ENCODE measurements at regions not wholly inside any gene's neighbourhood (a gene's known extent, or its start where the extent isn't known, plus 50 kb on each side); places are given as distances from the start of the nearest gene placed in this dataset.

DNA sequence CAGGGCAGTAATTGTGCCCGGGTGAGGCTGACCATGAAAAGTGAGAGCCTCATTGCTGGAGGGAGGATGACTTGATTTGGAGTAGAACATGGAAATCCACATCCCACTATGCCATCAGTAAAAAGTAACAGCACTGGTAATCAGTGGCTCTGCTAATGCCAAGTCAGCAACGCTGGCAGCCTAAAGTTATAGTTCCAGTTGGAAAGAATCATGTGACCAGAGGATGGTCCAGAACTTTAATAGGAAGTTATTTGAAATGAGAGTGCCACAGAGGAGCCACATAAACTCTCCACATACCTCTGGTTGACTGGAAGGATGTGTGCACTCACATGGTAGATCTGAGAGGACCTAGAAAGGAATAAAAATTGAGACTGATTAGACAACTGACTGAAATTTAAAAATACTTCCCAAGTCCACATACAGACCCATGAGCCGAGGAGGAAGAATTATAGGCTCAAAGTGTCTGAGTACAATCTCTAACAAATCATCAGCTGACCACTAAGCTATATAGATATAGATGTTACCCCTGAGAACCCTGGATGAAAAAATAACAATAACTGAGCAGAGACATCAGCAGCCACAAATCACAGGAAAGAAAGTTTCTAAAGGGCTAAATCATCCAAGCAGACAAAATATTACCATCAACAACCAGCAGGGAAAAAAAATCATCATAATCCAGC, 346.8 kb downstream of the STK39 start:
- Histone ChIP-seq H3K36me3 (ENCODE audit: control insufficient read depth, insufficient read depth, low read length) (no peaks in the 10 kb centered on the region), H3K9ac (ENCODE audit: low read depth, low read length) (no peak overlapping the region), H3K27ac (ENCODE audit: low read depth, low read length) (no peak overlapping the region), H3K27me3 (ENCODE audit: control insufficient read depth, insufficient read depth, low read length) (no peaks in the 10 kb centered on the region), H3K9me3 (ENCODE audit: control insufficient read depth, insufficient read depth, low read length) (0 out of 2 replicates have a peak, but pooled peaks cover under 1% of the 10 kb centered on the region), H3K4me1 (ENCODE audit: control insufficient read depth, insufficient read depth, low read length) (no peaks in the 10 kb centered on the region), H3K4me3 (ENCODE audit: low read depth, low read length) (no peak overlapping the region)

GRCh38 chr2:167898340-167898739, 349.1 kb downstream of the STK39 start:
- H3K4me1 ChIP-seq (ENCODE audit: control insufficient read depth, insufficient read depth, low read length), result no peaks in the 10 kb centered on the region
- H3K4me3 ChIP-seq (ENCODE audit: low read depth, low read length), result no peak overlapping the region
- no peak overlapping the region for H3K9ac ChIP-seq (ENCODE audit: low read depth, low read length)
- H3K9me3 ChIP-seq (ENCODE audit: control insufficient read depth, insufficient read depth, low read length), result peaks cover 8% of the 10 kb centered on the region; the same call in 1 of the 2 replicates
- H3K36me3 ChIP-seq (ENCODE audit: control insufficient read depth, insufficient read depth, low read length), result no peaks in the 10 kb centered on the region
- no peaks in the 10 kb centered on the region for H3K27me3 ChIP-seq (ENCODE audit: control insufficient read depth, insufficient read depth, low read length)
- no peak overlapping the region for H3K27ac ChIP-seq (ENCODE audit: low read depth, low read length)

GRCh38 chr2:167891841-167892240, 355.6 kb downstream of the STK39 start:
- Histone ChIP-seq H3K9ac (ENCODE audit: low read depth, low read length) (no peak overlapping the region), H3K27ac (ENCODE audit: low read depth, low read length) (no peak overlapping the region), H3K27me3 (ENCODE audit: control insufficient read depth, insufficient read depth, low read length) (no peaks in the 10 kb centered on the region), H3K9me3 (ENCODE audit: control insufficient read depth, insufficient read depth, low read length) (peaks cover 8% of the 10 kb centered on the region; the same call in 1 of the 2 replicates), H3K36me3 (ENCODE audit: control insufficient read depth, insufficient read depth, low read length) (no peaks in the 10 kb centered on the region), H3K4me3 (ENCODE audit: low read depth, low read length) (no peak overlapping the region), H3K4me1 (ENCODE audit: control insufficient read depth, insufficient read depth, low read length) (no peaks in the 10 kb centered on the region)

GRCh38 chr2:167890739-167891138, 356.7 kb downstream of the STK39 start:
- Histone ChIP-seq H3K27ac (ENCODE audit: low read depth, low read length) (no peak overlapping the region), H3K4me3 (ENCODE audit: low read depth, low read length) (no peak overlapping the region), H3K36me3 (ENCODE audit: control insufficient read depth, insufficient read depth, low read length) (no peaks in the 10 kb centered on the region), H3K4me1 (ENCODE audit: control insufficient read depth, insufficient read depth, low read length) (no peaks in the 10 kb centered on the region), H3K27me3 (ENCODE audit: control insufficient read depth, insufficient read depth, low read length) (no peaks in the 10 kb centered on the region), H3K9me3 (ENCODE audit: control insufficient read depth, insufficient read depth, low read length) (peaks cover 8% of the 10 kb centered on the region; the same call in 1 of the 2 replicates), H3K9ac (ENCODE audit: low read depth, low read length) (no peak overlapping the region)

GRCh38 chr2:167880415-167880814, 367.0 kb downstream of the STK39 start:
- no peak overlapping the region for H3K9ac ChIP-seq (ENCODE audit: low read depth, low read length)
- no peak overlapping the region for H3K4me3 ChIP-seq (ENCODE audit: low read depth, low read length)
- no peak overlapping the region for H3K27ac ChIP-seq (ENCODE audit: low read depth, low read length)
- peaks cover 11% of the 10 kb centered on the region for H3K4me1 ChIP-seq (ENCODE audit: control insufficient read depth, insufficient read depth, low read length)
- H3K27me3 ChIP-seq (ENCODE audit: control insufficient read depth, insufficient read depth, low read length), result no peaks in the 10 kb centered on the region
- H3K36me3 ChIP-seq (ENCODE audit: control insufficient read depth, insufficient read depth, low read length), result no peaks in the 10 kb centered on the region
- H3K9me3 ChIP-seq (ENCODE audit: control insufficient read depth, insufficient read depth, low read length), result no peaks in the 10 kb centered on the region

DNA sequence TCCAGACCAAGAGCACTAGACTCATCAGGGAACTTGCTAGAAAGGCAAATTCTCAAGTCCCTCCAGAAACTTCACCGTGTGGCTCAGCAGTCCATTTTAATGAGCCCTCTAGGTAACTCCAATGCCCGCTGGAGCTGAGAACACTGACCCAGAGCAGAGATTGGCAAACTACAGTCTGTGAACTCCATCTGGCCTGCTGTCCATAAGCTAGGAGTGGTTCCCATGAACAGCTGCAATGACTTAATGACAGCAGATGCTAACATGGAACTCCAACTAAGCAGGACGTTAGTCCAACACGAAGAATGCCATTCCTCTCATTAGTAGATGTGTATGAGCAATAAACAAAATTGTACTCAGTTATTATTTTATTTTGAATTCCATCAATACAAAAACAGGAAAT, 371.9 kb downstream of the STK39 start:
- H3K27me3 ChIP-seq (ENCODE audit: control insufficient read depth, insufficient read depth, low read length), result no peaks in the 10 kb centered on the region
- peaks cover 11% of the 10 kb centered on the region for H3K4me1 ChIP-seq (ENCODE audit: control insufficient read depth, insufficient read depth, low read length)
- H3K4me3 ChIP-seq (ENCODE audit: low read depth, low read length), result no peak overlapping the region
- no peak overlapping the region for H3K9ac ChIP-seq (ENCODE audit: low read depth, low read length)
- H3K27ac ChIP-seq (ENCODE audit: low read depth, low read length), result no peak overlapping the region
- no peaks in the 10 kb centered on the region for H3K9me3 ChIP-seq (ENCODE audit: control insufficient read depth, insufficient read depth, low read length)
- 0 out of 2 replicates have a peak, but pooled peaks cover 10% of the 10 kb centered on the region for H3K36me3 ChIP-seq (ENCODE audit: control insufficient read depth, insufficient read depth, low read length)

- no peak overlapping the region for H3K9ac ChIP-seq (ENCODE audit: low read depth, low read length)
- peaks cover 16% of the 10 kb centered on the region for H3K36me3 ChIP-seq (ENCODE audit: control insufficient read depth, insufficient read depth, low read length)
- no peak overlapping the region for H3K27ac ChIP-seq (ENCODE audit: low read depth, low read length)
- no peaks in the 10 kb centered on the region for H3K9me3 ChIP-seq (ENCODE audit: control insufficient read depth, insufficient read depth, low read length)
- peaks cover 11% of the 10 kb centered on the region for H3K4me1 ChIP-seq (ENCODE audit: control insufficient read depth, insufficient read depth, low read length)
- no peak overlapping the region for H3K4me3 ChIP-seq (ENCODE audit: low read depth, low read length)
- H3K27me3 ChIP-seq (ENCODE audit: control insufficient read depth, insufficient read depth, low read length), result no peaks in the 10 kb centered on the region
Observed at GRCh38 chr2:167874812-167875211, 372.6 kb downstream of the STK39 start.

- no peaks in the 10 kb centered on the region for H3K9me3 ChIP-seq (ENCODE audit: control insufficient read depth, insufficient read depth, low read length)
Observed at GRCh38 chr2:167871286-167871685, 376.1 kb downstream of the STK39 start.

GRCh38 chr2:167869200-167869599, 378.2 kb downstream of the STK39 start:
- Histone ChIP-seq H3K4me1 (ENCODE audit: control insufficient read depth, insufficient read depth, low read length) (no peaks in the 10 kb centered on the region), H3K27me3 (ENCODE audit: control insufficient read depth, insufficient read depth, low read length) (no peaks in the 10 kb centered on the region), H3K36me3 (ENCODE audit: control insufficient read depth, insufficient read depth, low read length) (peaks cover 30% of the 10 kb centered on the region), H3K9me3 (ENCODE audit: control insufficient read depth, insufficient read depth, low read length) (no peaks in the 10 kb centered on the region), H3K9ac (ENCODE audit: low read depth, low read length) (no peak overlapping the region), H3K4me3 (ENCODE audit: low read depth, low read length) (no peak overlapping the region), H3K27ac (ENCODE audit: low read depth, low read length) (no peak overlapping the region)

More at GRCh38 chr2:167871286-167871685, 376.1 kb downstream of the STK39 start:
- no peaks in the 10 kb centered on the region for H3K4me1 ChIP-seq (ENCODE audit: control insufficient read depth, insufficient read depth, low read length)
- H3K9ac ChIP-seq (ENCODE audit: low read depth, low read length), result no peak overlapping the region
- no peak overlapping the region for H3K4me3 ChIP-seq (ENCODE audit: low read depth, low read length)
- H3K27me3 ChIP-seq (ENCODE audit: control insufficient read depth, insufficient read depth, low read length), result no peaks in the 10 kb centered on the region
- H3K27ac ChIP-seq (ENCODE audit: low read depth, low read length), result no peak overlapping the region
- peaks cover 30% of the 10 kb centered on the region for H3K36me3 ChIP-seq (ENCODE audit: control insufficient read depth, insufficient read depth, low read length)

- no peak overlapping the region for H3K9ac ChIP-seq (ENCODE audit: low read depth, low read length)
- peaks cover 42% of the 10 kb centered on the region for H3K4me1 ChIP-seq (ENCODE audit: control insufficient read depth, insufficient read depth, low read length)
- no peak overlapping the region for H3K4me3 ChIP-seq (ENCODE audit: low read depth, low read length)
- peaks cover 15% of the 10 kb centered on the region; the same call in 1 of the 2 replicates for H3K36me3 ChIP-seq (ENCODE audit: control insufficient read depth, insufficient read depth, low read length)
- no peak overlapping the region for H3K27ac ChIP-seq (ENCODE audit: low read depth, low read length)
- H3K9me3 ChIP-seq (ENCODE audit: control insufficient read depth, insufficient read depth, low read length), result peaks cover 16% of the 10 kb centered on the region
- H3K27me3 ChIP-seq (ENCODE audit: control insufficient read depth, insufficient read depth, low read length), result no peaks in the 10 kb centered on the region
Observed at GRCh38 chr2:167863377-167863776, 384.0 kb downstream of the STK39 start.

GRCh38 chr2:167862782-167863181, 384.6 kb downstream of the STK39 start:
- no peak overlapping the region for H3K9ac ChIP-seq (ENCODE audit: low read depth, low read length)
- no peak overlapping the region; the same call in 1 of the 2 replicates for H3K4me3 ChIP-seq (ENCODE audit: low read depth, low read length)
- H3K36me3 ChIP-seq (ENCODE audit: control insufficient read depth, insufficient read depth, low read length), result peaks cover 15% of the 10 kb centered on the region; the same call in 1 of the 2 replicates
- peak overlapping the region; percentile 92 for H3K27ac ChIP-seq (ENCODE audit: low read depth, low read length)
- no peaks in the 10 kb centered on the region for H3K27me3 ChIP-seq (ENCODE audit: control insufficient read depth, insufficient read depth, low read length)
- peaks cover 42% of the 10 kb centered on the region for H3K4me1 ChIP-seq (ENCODE audit: control insufficient read depth, insufficient read depth, low read length)
- peaks cover 16% of the 10 kb centered on the region for H3K9me3 ChIP-seq (ENCODE audit: control insufficient read depth, insufficient read depth, low read length)

Measured in HUES48 (cell line).